COLO668 (cell line): ENCODE measurements at regions not wholly inside any gene's neighbourhood (a gene's known extent, or its start where the extent isn't known, plus 50 kb on each side); places are given as distances from the start of the nearest gene placed in this dataset.

ENCODE experiments used
- DNase-seq: peaks from one replicate; lab custom pipeline; 2025; ENCODE audit not compliant: unreplicated experiment; lab: John Stamatoyannopoulos, UW

GRCh38 chr11:115075356-115075755, 397.0 kb downstream of the NXPE2 start:
- DNase-seq = no peak

- DNase-seq = no peak
Measured at GRCh38 chr11:115077740-115078139, 399.4 kb downstream of the NXPE2 start.

GRCh38 chr11:115078461-115079438, 400.4 kb downstream of the NXPE2 start:
- DNase-seq = peak; percentile 64

DNA sequence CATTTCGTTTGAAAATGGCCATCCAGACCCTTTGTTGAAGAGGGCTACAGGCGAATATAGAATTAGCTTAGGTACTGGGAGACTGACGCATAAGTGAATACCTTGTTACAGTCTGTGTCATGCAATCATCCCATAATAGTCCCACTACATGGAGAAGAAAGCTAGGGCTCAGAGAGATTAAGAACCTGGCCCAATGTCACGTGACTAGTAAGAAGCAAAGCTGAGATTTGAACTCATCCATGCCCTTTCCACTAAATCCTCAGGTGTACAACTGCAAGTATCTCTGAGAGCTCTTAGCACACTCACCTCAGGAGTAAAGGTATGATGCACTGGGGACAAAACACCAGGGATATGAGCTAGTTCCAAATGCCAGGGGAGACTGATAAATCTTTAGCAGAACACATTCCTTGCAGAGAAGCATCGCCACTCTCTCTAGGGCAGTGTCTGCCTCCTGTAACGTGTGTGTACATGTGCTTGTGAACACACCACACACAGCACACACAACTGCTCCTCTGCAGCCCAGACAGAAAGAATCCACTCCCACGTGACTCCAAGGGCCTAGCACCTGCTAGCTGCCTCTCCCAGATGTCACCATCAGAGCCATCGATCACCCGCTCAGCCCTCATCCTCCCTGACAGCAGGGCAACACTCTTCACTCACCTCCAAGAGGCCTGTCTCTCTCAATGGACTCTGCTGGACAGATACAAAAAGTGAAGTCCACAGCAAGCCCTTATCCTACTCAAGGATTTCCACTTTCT, 402.8 kb downstream of the NXPE2 start:
- peak; percentile 82 for DNase-seq

- DNase-seq = peak; percentile 77
Measured at GRCh38 chr11:115081972-115082371, 403.6 kb downstream of the NXPE2 start.

- DNase-seq = peak; percentile 51
Measured at GRCh38 chr11:115083144-115083806, 404.9 kb downstream of the NXPE2 start.

DNA sequence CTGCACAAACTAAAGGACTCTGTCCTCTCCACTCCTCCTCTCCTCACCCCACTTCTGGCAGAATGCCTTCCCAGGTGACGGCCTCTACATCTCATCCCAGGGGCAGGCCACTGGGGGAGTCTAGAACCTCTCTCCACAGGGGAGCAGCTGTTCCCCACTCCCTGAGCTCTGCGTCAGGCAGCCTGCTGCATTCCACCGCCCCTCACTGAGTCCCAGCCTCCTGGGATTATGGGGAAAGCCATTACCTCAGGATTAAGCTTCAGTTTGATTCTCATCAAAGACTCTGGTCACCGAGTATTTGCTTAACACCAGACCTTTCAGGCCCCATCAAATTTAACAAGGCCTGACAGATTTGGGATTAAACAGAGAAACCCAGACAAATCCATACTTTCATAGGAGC, 405.9 kb downstream of the NXPE2 start:
- DNase-seq = no peak

- no peak for DNase-seq
Measured at GRCh38 chr11:115085461-115086210, 407.3 kb downstream of the NXPE2 start.

- no peak for DNase-seq
Measured at GRCh38 chr11:115087791-115088190, 409.5 kb downstream of the NXPE2 start.

GRCh38 chr11:115092516-115092915, 411.7 kb downstream of the CADM1 start:
- no peak for DNase-seq

DNA sequence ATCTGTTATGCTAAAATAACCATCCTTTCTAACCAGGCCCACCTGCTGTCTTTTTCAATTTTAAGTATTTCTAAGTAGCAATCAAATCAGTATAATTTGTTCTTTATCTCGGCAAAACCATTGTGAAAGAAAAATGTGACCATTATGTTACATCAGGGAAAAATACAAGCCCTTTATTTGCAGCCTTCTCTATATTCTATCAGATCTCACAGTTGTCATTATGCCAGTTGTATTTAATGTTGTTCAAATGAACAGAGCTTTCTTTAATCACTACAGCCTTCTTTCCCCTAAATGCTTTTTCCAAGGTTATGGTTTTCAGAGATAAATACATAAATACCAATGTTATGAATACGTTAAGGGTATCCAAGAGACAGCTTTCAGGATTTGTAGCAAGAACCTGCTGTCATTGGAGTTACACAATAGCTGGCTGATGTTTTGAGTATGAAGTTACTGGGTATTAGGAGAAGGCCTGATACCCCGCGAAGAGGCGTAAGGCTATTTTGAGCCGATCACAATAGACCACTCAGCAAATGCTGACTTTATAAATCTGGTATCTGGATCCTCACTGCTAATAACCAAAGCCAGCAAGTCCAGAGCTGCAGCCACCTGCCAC, 406.3 kb downstream of the CADM1 start:
- DNase-seq = no peak

DNA sequence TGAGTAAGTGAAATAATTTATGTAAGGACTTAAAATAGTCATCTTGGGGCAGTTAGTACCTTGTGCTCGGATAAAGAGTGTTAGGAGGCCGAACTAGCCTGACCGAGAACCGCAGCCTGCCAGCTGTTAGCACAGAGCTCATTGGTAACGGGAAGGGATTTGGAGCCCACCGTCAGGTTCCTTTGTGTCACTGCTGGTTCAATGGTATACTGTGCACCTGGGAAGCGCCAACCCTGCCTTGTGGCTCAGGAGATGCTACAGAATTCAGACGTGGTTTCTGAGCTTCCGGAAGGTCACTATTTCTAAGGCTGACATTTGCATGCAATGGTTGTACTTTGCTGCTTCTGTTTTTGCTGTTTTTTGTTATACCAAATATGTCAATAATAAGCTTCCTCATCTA, 403.5 kb downstream of the CADM1 start:
- DNase-seq = no peak

DNA sequence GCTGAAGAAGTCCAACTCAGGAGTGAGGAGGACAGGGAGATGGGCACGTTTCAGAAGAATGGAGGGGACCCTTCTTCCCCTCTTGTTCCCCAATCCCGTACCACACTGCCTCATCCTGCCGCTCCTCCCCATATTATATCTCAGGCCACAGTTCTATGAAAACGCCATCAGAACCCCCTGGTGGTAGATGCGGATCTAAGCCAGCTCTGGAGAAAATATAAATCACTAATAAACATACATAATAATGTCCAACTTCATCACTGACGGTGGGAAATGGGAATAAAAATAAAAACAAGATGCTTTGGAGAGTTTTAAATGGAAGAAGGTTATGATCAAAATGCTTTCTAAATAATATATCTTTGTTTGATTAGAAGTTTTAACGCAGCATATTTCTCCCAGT, 400.3 kb downstream of the CADM1 start:
- no peak for DNase-seq

- no peak for DNase-seq
Measured at GRCh38 chr11:115104851-115105453, 399.3 kb downstream of the CADM1 start.

GRCh38 chr11:115111066-115111465, 393.1 kb downstream of the CADM1 start:
- no peak for DNase-seq

- DNase-seq = no peak
Measured at GRCh38 chr11:115112754-115113153, 391.5 kb downstream of the CADM1 start.

DNA sequence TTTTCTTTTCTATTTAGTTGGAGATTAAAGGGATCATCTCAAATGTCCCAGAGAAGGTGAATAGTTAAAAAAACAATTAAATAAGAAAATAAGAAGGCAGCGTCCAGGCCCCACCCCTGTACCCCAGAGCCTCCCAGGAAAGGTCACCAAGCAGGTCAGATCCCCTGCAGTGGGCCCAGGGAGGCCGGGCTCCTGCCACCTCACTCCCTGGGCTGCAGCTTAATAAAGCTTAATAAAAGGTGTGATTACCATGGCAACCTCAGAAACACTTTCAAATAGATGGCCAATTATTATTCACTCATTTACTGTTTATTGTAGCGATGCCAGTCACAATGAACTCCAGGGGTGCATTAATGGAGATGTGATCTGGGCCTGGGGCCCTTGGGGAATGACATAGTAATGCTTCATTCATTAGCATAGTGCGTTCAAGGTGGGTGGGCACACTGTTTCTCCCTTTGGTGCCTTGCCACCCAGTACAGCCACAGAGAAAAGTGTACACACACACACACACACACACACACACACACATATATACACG, 386.2 kb downstream of the CADM1 start:
- DNase-seq = no peak

DNA sequence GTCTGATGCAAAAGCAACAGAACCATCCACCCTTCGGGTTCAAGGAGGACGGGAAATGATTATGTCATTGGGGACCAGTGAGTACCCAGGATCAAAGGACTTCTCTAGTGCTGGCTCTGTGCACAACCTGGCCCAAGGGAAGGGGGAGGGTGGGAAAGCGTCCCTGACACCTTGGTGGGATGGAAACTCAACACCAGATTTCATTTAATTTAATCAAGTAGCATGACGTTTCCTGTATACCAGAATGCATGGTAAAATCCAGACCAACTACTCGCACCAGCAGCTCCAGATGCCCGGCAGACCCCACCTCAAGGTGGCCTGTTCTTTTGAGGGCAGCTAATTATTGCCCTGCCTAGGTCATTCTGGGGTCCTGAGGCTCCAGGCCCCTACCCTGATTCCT, 385.1 kb downstream of the CADM1 start:
- no peak for DNase-seq
